Left renal pelvis (tissue), 4 donors: ENCODE measurements at regions not wholly inside any gene's neighbourhood (a gene's known extent, or its start where the extent isn't known, plus 50 kb on each side); places are given as distances from the start of the nearest gene placed in this dataset.
"Not testable (repeated sequence)": the region's sequence is repeated elsewhere in the genome, so short reads cannot be mapped to it uniquely, and the experiment has no call there.

ENCODE experiments used
- DNase-seq, 4 donors: peaks; one replicate each; pipeline ENCODE4 v3.0.0-alpha.2; 2013; ENCODE audit warnings: low read depth in 4 of 4, low spot score in 3 of 4

- no peak for DNase-seq
Observed at GRCh38 chr3:128550113-128550440, 57.1 kb upstream of the GATA2 start.

- peak; percentile 33 to 53 (median 42) for DNase-seq
Observed at GRCh38 chr3:128549283-128550112, 56.5 kb upstream of the GATA2 start.

- DNase-seq, result no peak
Observed at GRCh38 chr3:128548426-128549282, 55.7 kb upstream of the GATA2 start.

GRCh38 chr3:128548021-128548420 lies 55.0 kb upstream of the GATA2 start:
- DNase-seq, result no peak

- no peak for DNase-seq
Observed at GRCh38 chr3:128547368-128547987, 54.5 kb upstream of the GATA2 start.

DNA sequence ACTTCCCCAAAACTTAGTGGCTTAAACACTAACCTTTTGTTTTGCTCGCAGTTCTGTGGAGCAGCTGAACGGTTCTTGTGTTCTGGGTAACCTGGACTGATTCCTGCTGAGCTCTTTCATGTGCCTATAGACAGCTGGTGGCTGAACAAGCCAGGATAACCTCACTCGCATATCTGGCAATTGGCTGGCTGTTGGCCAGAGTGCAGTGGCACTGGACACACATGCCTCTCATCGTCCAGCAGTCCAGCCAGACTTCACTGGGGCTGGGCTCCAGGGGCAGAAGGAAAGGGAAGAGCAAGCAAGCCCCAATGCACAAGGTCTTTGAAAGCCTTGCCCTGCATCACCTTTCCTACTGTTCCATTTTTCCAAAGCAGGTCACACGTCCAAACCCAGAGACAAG lies 53.6 kb upstream of the GATA2 start:
- DNase-seq, result no peak

GRCh38 chr3:128545120-128545752 lies 52.2 kb upstream of the GATA2 start:
- no peak for DNase-seq

DNA sequence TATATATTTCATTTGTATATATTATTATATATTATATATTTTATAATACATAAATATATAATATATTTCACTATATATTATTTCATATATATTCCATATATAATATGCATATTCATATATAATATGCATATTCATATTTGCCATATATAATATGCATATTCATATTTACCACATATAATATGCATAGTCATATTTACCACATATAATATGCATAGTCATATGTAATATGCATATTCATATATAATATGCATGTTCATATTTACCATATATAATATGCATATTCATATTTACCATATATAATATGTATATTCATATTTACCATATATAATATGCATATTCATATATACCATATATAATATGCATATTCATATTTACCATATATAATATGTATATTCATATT lies 51.2 kb upstream of the GATA2 start:
- no peak for DNase-seq

DNA sequence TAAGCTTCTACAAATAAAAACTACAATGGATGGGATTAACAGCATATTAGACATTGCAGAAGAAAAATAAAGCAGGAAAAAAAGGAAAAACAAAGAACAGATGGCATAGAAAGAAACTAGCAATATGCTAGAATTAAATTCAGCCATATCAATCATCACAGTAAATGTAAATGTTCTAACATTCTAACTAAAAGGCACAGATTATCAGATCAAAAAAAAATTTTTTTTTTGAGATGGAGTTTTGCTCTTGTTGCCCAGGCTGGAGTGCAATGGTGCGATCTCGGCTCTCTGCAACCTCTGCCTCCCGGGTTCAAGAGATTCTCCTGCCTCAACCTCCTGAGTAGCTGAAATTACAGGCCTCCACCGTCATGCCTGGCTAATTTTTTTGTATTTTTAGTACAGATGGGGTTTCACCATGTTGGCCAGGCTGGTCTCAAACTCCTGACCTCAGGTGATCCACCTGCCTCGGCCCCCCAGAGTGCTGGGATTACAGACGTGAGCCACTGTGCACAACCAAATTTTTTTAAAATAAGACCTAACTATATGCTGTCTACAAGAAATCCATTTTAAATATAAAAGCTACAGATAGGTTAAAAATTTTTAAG lies 50.7 kb upstream of the GATA2 start:
- DNase-seq, result not testable (repeated sequence)
